HL-60 (cell line): ENCODE measurements at regions not wholly inside any gene's neighbourhood (a gene's known extent, or its start where the extent isn't known, plus 50 kb on each side); places are given as distances from the start of the nearest gene placed in this dataset.

Experiments used
- DNase-seq, 2 experiments: peaks; one replicate each; pipeline ENCODE4 v3.0.0-alpha.2; 2010 to 2020; ENCODE audit warnings: low read depth in 1 of 2, low spot score in 1 of 2
- H3K27ac ChIP-seq: fragments of 250-450 bp; sonication (Bioruptor Pico); replicated peaks from 2 replicates; pipeline ENCODE4 v1.5.1; 2020; ENCODE audit warnings: mild to moderate bottlenecking, moderate library complexity
- H3K27me3 ChIP-seq: fragments of 250-450 bp; sonication (Bioruptor Pico); 2 replicates; pipeline ENCODE4 v1.5.1; 2021; ENCODE audit warnings: mild to moderate bottlenecking, moderate library complexity; ENCODE audit not compliant: insufficient read depth, poor library complexity, severe bottlenecking
- H3K4me3 ChIP-seq: replicated peaks from 2 replicates; pipeline ENCODE4 v1.5.1; 2011; ENCODE audit warnings: mild to moderate bottlenecking, control low read depth, low read length; ENCODE audit not compliant: insufficient read depth
- GABPA ChIP-seq: IDR thresholded peaks from 2 replicates; pipeline ENCODE4 v1.6.1; 2012; ENCODE audit warnings: low read depth
- POLR2AphosphoS5 ChIP-seq: IDR thresholded peaks from 2 replicates; pipeline ENCODE4 v1.6.1; 2012; ENCODE audit warnings: low read depth
- REST ChIP-seq: IDR thresholded peaks from 2 replicates; pipeline ENCODE4 v1.6.1; 2012; ENCODE audit warnings: low read depth; ENCODE audit not compliant: insufficient replicate concordance
- SPI1 ChIP-seq: IDR thresholded peaks from 2 replicates; pipeline ENCODE4 v1.6.1; 2012; ENCODE audit warnings: low read depth, mild to moderate bottlenecking, borderline replicate concordance
- TF ChIP-seq, protein P1 (sequence below): IDR thresholded peaks from one replicate; pipeline ENCODE4 v1.5.1; 2011; ENCODE audit warnings: low read length, control low read depth, inconsistent platforms; ENCODE audit not compliant: insufficient read depth

- Histone ChIP-seq H3K27ac (no peak overlapping the region), H3K4me3 (no peak overlapping the region), H3K27me3 (no peaks in the 10 kb centered on the region)
- no peak for DNase-seq
- TF ChIP-seq REST, result no peak
- TF ChIP-seq POLR2AphosphoS5, result no peak
- no peak for TF ChIP-seq SPI1
- TF ChIP-seq, protein P1, sequence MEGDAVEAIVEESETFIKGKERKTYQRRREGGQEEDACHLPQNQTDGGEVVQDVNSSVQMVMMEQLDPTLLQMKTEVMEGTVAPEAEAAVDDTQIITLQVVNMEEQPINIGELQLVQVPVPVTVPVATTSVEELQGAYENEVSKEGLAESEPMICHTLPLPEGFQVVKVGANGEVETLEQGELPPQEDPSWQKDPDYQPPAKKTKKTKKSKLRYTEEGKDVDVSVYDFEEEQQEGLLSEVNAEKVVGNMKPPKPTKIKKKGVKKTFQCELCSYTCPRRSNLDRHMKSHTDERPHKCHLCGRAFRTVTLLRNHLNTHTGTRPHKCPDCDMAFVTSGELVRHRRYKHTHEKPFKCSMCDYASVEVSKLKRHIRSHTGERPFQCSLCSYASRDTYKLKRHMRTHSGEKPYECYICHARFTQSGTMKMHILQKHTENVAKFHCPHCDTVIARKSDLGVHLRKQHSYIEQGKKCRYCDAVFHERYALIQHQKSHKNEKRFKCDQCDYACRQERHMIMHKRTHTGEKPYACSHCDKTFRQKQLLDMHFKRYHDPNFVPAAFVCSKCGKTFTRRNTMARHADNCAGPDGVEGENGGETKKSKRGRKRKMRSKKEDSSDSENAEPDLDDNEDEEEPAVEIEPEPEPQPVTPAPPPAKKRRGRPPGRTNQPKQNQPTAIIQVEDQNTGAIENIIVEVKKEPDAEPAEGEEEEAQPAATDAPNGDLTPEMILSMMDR, result no peak
- TF ChIP-seq GABPA, result no peak
These were observed 111.5 kb upstream of the ZNF618 start for GRCh38 chr9:113764572-113764971.

DNA sequence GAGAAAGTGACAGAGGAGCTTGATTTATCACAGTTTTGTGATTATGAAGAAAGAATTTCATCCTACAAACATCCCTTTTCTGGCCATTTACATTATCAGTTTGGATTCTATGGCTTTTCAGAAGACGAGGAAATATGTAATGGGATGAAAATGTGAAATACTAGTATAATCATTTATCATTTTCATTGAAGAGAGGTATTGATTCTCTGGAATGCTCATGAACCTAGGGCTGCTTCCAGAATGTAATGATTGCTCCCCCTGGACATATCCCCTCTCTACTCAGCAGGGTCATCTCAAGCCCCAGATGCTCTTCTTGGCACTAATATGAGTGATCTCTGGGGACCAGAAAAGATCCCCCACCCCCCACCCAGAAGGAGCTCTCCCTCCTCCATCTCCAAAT lies 106.7 kb upstream of the ZNF618 start:
- no peak for DNase-seq
- no peak overlapping the region for H3K27ac ChIP-seq
- no peak for TF ChIP-seq POLR2AphosphoS5
- H3K4me3 ChIP-seq, result no peak overlapping the region
- no peaks in the 10 kb centered on the region for H3K27me3 ChIP-seq

DNA sequence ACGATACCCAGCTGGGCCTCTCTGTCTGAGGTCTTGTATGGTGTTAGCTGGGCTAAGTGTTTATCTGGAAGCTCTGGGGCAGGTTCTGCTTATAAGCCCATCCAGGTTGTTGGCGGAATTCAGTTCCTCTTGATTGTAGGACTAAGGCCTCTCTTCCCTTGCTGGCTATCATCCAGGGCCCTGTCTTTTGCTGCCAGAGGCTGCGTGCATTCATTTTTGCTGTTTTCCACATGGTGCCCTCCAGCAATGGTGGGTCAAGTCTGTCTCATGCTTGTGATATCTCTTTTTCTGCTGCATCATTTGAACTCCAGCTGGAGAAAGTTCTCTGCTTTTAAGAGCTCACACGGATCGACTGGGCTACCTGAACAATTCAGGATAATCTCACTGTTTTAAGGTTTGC lies 105.7 kb upstream of the ZNF618 start:
- no peaks in the 10 kb centered on the region for H3K27me3 ChIP-seq
- no peak for DNase-seq
- TF ChIP-seq GABPA (no peak), POLR2AphosphoS5 (no peak), SPI1 (no peak), REST (no peak)
- TF ChIP-seq, protein P1, result no peak
- H3K4me3 ChIP-seq, result no peak overlapping the region
- no peak overlapping the region for H3K27ac ChIP-seq

- no peak for DNase-seq
- no peak for TF ChIP-seq POLR2AphosphoS5
- no peak for TF ChIP-seq SPI1
- TF ChIP-seq, protein P1, result no peak
- no peak for TF ChIP-seq GABPA
- TF ChIP-seq REST, result no peak
- no peaks in the 10 kb centered on the region for H3K27me3 ChIP-seq
These were observed 104.9 kb upstream of the ZNF618 start for GRCh38 chr9:113771199-113771598.

More at GRCh38 chr9:113771199-113771598, 104.9 kb upstream of the ZNF618 start:
- H3K27ac ChIP-seq, result no peak overlapping the region
- no peak overlapping the region for H3K4me3 ChIP-seq
